ENCODE measurements at regions not wholly inside any gene's neighbourhood (a gene's known extent, or its start where the extent isn't known, plus 50 kb on each side); places are given as distances from the start of the nearest gene placed in this dataset.

GRCh38 chr12:13313886-13314285 is 117.4 kb downstream of the EMP1 start:
- DNase-seq (no peak), ATAC-seq (no peak)
- TF ChIP-seq, protein P1, sequence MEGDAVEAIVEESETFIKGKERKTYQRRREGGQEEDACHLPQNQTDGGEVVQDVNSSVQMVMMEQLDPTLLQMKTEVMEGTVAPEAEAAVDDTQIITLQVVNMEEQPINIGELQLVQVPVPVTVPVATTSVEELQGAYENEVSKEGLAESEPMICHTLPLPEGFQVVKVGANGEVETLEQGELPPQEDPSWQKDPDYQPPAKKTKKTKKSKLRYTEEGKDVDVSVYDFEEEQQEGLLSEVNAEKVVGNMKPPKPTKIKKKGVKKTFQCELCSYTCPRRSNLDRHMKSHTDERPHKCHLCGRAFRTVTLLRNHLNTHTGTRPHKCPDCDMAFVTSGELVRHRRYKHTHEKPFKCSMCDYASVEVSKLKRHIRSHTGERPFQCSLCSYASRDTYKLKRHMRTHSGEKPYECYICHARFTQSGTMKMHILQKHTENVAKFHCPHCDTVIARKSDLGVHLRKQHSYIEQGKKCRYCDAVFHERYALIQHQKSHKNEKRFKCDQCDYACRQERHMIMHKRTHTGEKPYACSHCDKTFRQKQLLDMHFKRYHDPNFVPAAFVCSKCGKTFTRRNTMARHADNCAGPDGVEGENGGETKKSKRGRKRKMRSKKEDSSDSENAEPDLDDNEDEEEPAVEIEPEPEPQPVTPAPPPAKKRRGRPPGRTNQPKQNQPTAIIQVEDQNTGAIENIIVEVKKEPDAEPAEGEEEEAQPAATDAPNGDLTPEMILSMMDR (IDR thresholded peaks at IDR 0.05), result no peak
- intact Hi-C loops (cut with DNase I), result no loop called here
- Histone ChIP-seq H3K4me1 (no peaks in the 10 kb centered on the region), H3K36me3 (no peaks in the 10 kb centered on the region), H3K4me3 (no peak overlapping the region), H3K27ac (no peak overlapping the region), H3K9me3 (peaks cover 0 to 14% of the 10 kb centered on the region in 2 donors), H3K27me3 (peaks cover 0 to 6% of the 10 kb centered on the region in 2 donors)

DNA sequence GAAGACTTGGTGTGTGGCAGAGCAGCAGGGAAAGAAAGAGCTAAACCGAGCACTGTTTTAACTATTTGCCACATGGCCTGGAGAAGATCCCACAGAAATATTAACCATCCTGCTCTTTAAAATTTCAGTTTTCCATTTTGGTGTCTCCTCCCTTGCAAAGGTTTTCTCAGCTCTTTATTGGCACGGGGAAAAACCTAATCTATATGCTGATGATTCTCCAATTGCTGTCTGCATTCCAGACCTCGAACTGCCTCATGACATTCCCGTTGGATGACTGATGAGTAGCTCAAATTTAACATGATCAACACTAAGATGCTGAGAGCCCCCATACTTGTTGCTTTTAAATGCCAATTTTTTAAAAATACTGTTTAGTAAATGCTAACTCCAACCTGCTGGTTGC is 115.0 kb downstream of the EMP1 start:
- no peak for ATAC-seq
- DNase-seq, result no peak

DNA sequence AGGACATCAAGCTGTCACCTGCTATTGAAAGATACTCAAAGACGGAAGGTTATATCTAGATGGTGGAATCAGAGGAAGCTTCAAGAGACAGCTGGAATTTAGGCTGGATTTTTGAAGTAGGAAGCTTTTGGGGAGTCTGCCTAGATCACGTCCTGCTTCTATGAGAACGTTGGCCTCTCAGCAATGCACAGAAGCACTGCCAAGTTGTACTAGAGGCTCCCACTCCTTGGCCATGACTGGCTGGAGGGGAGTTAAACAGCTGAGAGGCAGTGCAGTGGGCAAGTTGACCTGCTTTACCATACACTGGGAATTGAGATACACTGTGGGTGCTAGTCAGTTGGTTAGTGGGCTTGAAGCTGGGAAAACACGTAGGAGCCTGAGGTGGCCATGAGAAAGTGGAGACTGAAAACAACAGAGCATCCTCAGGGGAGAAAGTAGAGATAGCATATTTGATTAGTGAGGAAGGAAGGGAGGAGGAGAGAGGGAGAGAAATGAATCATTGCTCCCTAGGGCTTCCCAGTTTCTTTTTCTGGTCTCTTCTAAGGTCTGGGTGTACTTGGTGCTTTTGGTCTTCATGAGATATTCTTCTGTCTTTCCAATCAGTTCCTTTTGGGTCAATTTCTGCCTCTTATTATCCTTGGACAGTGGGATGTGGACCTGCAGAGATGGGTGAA is 110.8 kb downstream of the EMP1 start:
- no peak overlapping the region for H3K4me3 ChIP-seq
- no peaks in the 10 kb centered on the region for H3K9me3 ChIP-seq
- no peaks in the 10 kb centered on the region for H3K4me1 ChIP-seq
- ATAC-seq, result no peak
- no peaks in the 10 kb centered on the region for H3K36me3 ChIP-seq
- no peak overlapping the region for H3K27ac ChIP-seq
- TF ChIP-seq, protein P1 (IDR thresholded peaks at IDR 0.05), result no peak
- no peak for DNase-seq
- intact Hi-C loops (cut with DNase I), result no loop called here
- no peaks in the 10 kb centered on the region for H3K27me3 ChIP-seq

More for the DNA sequence above, 115.0 kb downstream of the EMP1 start:
- Histone ChIP-seq H3K4me1 (no peaks in the 10 kb centered on the region), H3K27ac (no peak overlapping the region), H3K4me3 (no peak overlapping the region), H3K9me3 (peaks cover 0 to 7% of the 10 kb centered on the region in 2 donors), H3K27me3 (peaks cover 0 to 6% of the 10 kb centered on the region in 2 donors), H3K36me3 (no peaks in the 10 kb centered on the region)
- TF ChIP-seq, protein P1 (IDR thresholded peaks at IDR 0.05), result no peak
- intact Hi-C loops (cut with DNase I), result no loop called here

GRCh38 chr12:13304924-13305323 is 108.4 kb downstream of the EMP1 start:
- no peaks in the 10 kb centered on the region for H3K4me1 ChIP-seq
- no peak overlapping the region for H3K27ac ChIP-seq
- TF ChIP-seq, protein P1 (IDR thresholded peaks at IDR 0.05), result no peak
- DNase-seq, result no peak
- no peak for ATAC-seq
- H3K9me3 ChIP-seq, result no peaks in the 10 kb centered on the region
- H3K36me3 ChIP-seq, result no peaks in the 10 kb centered on the region
- no peak overlapping the region for H3K4me3 ChIP-seq
- no peaks in the 10 kb centered on the region for H3K27me3 ChIP-seq
- intact Hi-C loops (cut with DNase I), result no loop called here

DNA sequence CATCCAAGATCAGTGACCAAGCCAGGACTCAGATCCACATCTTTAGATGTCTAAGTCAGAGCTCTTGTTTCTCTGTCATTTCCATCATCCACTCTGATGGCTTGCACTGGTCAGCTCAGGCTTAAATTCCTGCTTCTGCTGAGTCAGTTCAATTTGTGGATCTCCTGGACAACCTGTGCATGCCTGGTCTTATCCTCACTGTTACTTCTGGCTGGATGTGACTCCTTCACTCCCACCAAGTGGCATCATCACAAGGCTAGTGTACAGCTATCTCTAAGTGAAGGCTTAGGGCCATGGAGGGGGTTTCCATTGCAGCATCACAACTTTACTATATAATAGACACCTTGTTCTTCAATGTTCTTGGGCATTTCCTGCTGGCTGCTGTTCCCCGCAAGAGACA is 102.9 kb downstream of the EMP1 start:
- H3K36me3 ChIP-seq, result no peaks in the 10 kb centered on the region
- intact Hi-C loops (cut with DNase I), result no loop called here
- no peaks in the 10 kb centered on the region for H3K9me3 ChIP-seq
- no peaks in the 10 kb centered on the region for H3K27me3 ChIP-seq
- H3K4me1 ChIP-seq, result no peaks in the 10 kb centered on the region
- ATAC-seq (no peak), DNase-seq (no peak)
- no peak overlapping the region for H3K4me3 ChIP-seq
- TF ChIP-seq, protein P1 (IDR thresholded peaks at IDR 0.05), result no peak
- H3K27ac ChIP-seq, result no peak overlapping the region
